ENCODE measurements at regions not wholly inside any gene's neighbourhood (a gene's known extent, or its start where the extent isn't known, plus 50 kb on each side); places are given as distances from the start of the nearest gene placed in this dataset.

GRCh38 chr22:47561115-47561675 is 798.7 kb downstream of the TBC1D22A start:
- no peak for TF ChIP-seq EZH2phosphoT487 (IDR thresholded peaks at IDR 0.05; ENCODE audit: borderline replicate concordance)
- TF ChIP-seq, protein P1, sequence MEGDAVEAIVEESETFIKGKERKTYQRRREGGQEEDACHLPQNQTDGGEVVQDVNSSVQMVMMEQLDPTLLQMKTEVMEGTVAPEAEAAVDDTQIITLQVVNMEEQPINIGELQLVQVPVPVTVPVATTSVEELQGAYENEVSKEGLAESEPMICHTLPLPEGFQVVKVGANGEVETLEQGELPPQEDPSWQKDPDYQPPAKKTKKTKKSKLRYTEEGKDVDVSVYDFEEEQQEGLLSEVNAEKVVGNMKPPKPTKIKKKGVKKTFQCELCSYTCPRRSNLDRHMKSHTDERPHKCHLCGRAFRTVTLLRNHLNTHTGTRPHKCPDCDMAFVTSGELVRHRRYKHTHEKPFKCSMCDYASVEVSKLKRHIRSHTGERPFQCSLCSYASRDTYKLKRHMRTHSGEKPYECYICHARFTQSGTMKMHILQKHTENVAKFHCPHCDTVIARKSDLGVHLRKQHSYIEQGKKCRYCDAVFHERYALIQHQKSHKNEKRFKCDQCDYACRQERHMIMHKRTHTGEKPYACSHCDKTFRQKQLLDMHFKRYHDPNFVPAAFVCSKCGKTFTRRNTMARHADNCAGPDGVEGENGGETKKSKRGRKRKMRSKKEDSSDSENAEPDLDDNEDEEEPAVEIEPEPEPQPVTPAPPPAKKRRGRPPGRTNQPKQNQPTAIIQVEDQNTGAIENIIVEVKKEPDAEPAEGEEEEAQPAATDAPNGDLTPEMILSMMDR (conservative IDR thresholded peaks at IDR 0.05; ENCODE audit: low read length), result no peak
